GM20000 (cell line): ENCODE measurements at regions not wholly inside any gene's neighbourhood (a gene's known extent, or its start where the extent isn't known, plus 50 kb on each side); places are given as distances from the start of the nearest gene placed in this dataset.

Experiments used
- DNase-seq: peaks from one replicate; pipeline ENCODE4 v3.0.0; 2012; ENCODE audit warnings: low spot score
- CTCF ChIP-seq: IDR thresholded peaks from 2 replicates; pipeline ENCODE4 v1.5.1; 2012; ENCODE audit warnings: mild to moderate bottlenecking, control low read depth; ENCODE audit errors: extremely low read depth, missing control alignments

- DNase-seq: peak; percentile 40
- TF ChIP-seq CTCF: no peak
Observed at GRCh38 chr3:159861369-159861987, 127.2 kb upstream of the IL12A start.

- no peak for TF ChIP-seq CTCF
- no peak for DNase-seq
Observed at GRCh38 chr3:159865041-159865579, 123.5 kb upstream of the IL12A start.

GRCh38 chr3:159866201-159866746 lies 122.4 kb upstream of the IL12A start:
- no peak for TF ChIP-seq CTCF
- DNase-seq: no peak

GRCh38 chr3:159867372-159867771 lies 121.3 kb upstream of the IL12A start:
- TF ChIP-seq CTCF: no peak
- DNase-seq: no peak

DNA sequence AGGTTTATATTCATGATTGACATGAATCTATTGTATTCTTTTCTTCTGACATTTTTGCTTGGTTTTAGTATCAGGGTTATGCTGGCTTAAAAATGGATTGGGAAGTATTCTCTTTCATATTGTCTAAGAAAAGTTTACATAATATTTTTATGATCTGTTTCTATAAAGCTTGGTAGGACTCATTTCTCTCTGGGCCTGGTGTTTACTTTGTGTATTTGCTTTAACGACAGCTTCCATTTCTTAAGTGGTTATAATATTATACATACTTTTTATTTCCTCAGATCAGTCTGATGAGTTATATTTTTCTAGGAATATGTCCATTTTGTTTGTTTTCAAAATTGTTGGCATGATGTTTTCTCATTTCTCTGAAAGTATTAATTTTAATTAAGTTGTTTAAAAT lies 117.9 kb upstream of the IL12A start:
- TF ChIP-seq CTCF: no peak
- no peak for DNase-seq

GRCh38 chr3:159872374-159873109 lies 116.1 kb upstream of the IL12A start:
- no peak for DNase-seq
- TF ChIP-seq CTCF: no peak

GRCh38 chr3:159875116-159875515 lies 113.5 kb upstream of the IL12A start:
- no peak for TF ChIP-seq CTCF
- no peak for DNase-seq
